CD14-positive monocyte (primary cell): ENCODE measurements at regions not wholly inside any gene's neighbourhood (a gene's known extent, or its start where the extent isn't known, plus 50 kb on each side); places are given as distances from the start of the nearest gene placed in this dataset.

Experiments
- DNase-seq, 3 donors: peaks; one replicate each; pipeline ENCODE4 v3.0.0-alpha.2; 2011 to 2022
- H2AFZ ChIP-seq: 2 replicates; pipeline ENCODE4 v1.6.0; 2012; ENCODE audit warnings: mild to moderate bottlenecking, low read depth, low read length, inconsistent platforms; ENCODE audit not compliant: insufficient read depth, poor library complexity, severe bottlenecking
- H3K27ac ChIP-seq, 2 donors: 1 replicate in 1 of 2; 2 replicates in 1 of 2; pipeline ENCODE4 v1.5.1; 2012 to 2013; ENCODE audit warnings: low read length in 2 of 2, control low read depth in 1 of 2, inconsistent platforms in 1 of 2, low read depth in 1 of 2, mild to moderate bottlenecking in 1 of 2
- H3K27me3 ChIP-seq, 2 donors: one replicate each; pipeline versions ENCODE4 v1.6.0 to v1.6.1; 2011 to 2013; ENCODE audit warnings: low read length in 2 of 2; ENCODE audit not compliant: control insufficient read depth in 2 of 2, insufficient read depth in 2 of 2
- H3K36me3 ChIP-seq, 2 donors: replicated peaks in 1 of 2; 1 replicate in 1 of 2; 2 replicates in 1 of 2; pipeline versions ENCODE4 v1.5.1 to v1.6.1; 2012 to 2013; ENCODE audit warnings: low read length in 2 of 2, control low read depth in 1 of 2, inconsistent platforms in 1 of 2, mild to moderate bottlenecking in 1 of 2; ENCODE audit not compliant: insufficient read depth in 2 of 2, control insufficient read depth in 1 of 2
- H3K4me1 ChIP-seq, 2 donors: 1 replicate in 1 of 2; 2 replicates in 1 of 2; pipeline versions ENCODE4 v1.5.1 to v1.6.1; 2012 to 2013; ENCODE audit warnings: low read length in 2 of 2, control low read depth in 1 of 2, inconsistent platforms in 1 of 2, mild to moderate bottlenecking in 1 of 2, moderate library complexity in 1 of 2; ENCODE audit not compliant: insufficient read depth in 2 of 2, control insufficient read depth in 1 of 2
- H3K4me2 ChIP-seq: replicated peaks from 2 replicates; pipeline ENCODE3; 2012; ENCODE audit warnings: low read length, moderate library complexity, mild to moderate bottlenecking; ENCODE audit not compliant: poor library complexity, severe bottlenecking; ENCODE audit errors: extremely low read depth
- H3K4me3 ChIP-seq, 3 experiments: fragments of 200-600 bp in 1 of 3; sonication (generic) in 1 of 3; replicated peaks in 1 of 3; 1 replicate in 2 of 3; 2 replicates in 1 of 3; pipeline ENCODE4 v1.5.1; 2011 to 2013; ENCODE audit warnings: low read length in 3 of 3, mild to moderate bottlenecking in 3 of 3, control low read depth in 2 of 3, low read depth in 2 of 3, inconsistent platforms in 1 of 3, moderate library complexity in 1 of 3
- H3K79me2 ChIP-seq: 2 replicates; pipeline ENCODE4 v1.6.0; 2012; ENCODE audit warnings: mild to moderate bottlenecking, control low read depth, inconsistent platforms, low read length, moderate library complexity; ENCODE audit not compliant: insufficient read depth
- H3K9ac ChIP-seq: 2 replicates; pipeline ENCODE4 v1.6.0; 2017; ENCODE audit warnings: low read length, mild to moderate bottlenecking; ENCODE audit not compliant: insufficient read depth, poor library complexity, severe bottlenecking
- H3K9me3 ChIP-seq, 2 donors: replicated peaks in 1 of 2; 1 replicate in 1 of 2; 2 replicates in 1 of 2; pipeline versions ENCODE4 v1.5.1 to v1.6.1; 2012 to 2013; ENCODE audit warnings: low read length in 2 of 2, control low read depth in 1 of 2; ENCODE audit not compliant: control insufficient read depth in 1 of 2, insufficient read depth in 1 of 2
- H4K20me1 ChIP-seq: 2 replicates; pipeline ENCODE4 v1.6.0; 2012; ENCODE audit warnings: mild to moderate bottlenecking, low read length, control low read depth, moderate library complexity; ENCODE audit not compliant: insufficient read depth
- H3K27ac Mint-ChIP-seq, 7 donors: one replicate each; pipeline ENCODE4 v1.8.0; 2020; ENCODE audit warnings: mild to moderate bottlenecking in 7 of 7, mixed read lengths in 7 of 7, moderate library complexity in 6 of 7, inconsistent platforms in 2 of 7
- H3K27me3 Mint-ChIP-seq, 3 donors: one replicate each; pipeline ENCODE4 v1.8.0; 2021 to 2022; ENCODE audit warnings: low read depth in 3 of 3, mild to moderate bottlenecking in 3 of 3, mixed read lengths in 3 of 3, moderate library complexity in 3 of 3, inconsistent platforms in 1 of 3
- H3K36me3 Mint-ChIP-seq, 2 donors: one replicate each; pipeline ENCODE4 v1.8.0; 2020; ENCODE audit warnings: mixed read lengths in 2 of 2, inconsistent platforms in 1 of 2, mild to moderate bottlenecking in 1 of 2
- H3K4me1 Mint-ChIP-seq: one replicate; pipeline ENCODE4 v1.8.0; 2020; ENCODE audit warnings: mild to moderate bottlenecking, mixed read lengths
- H3K4me3 Mint-ChIP-seq, 2 donors: one replicate each; pipeline ENCODE4 v1.8.0; 2020; ENCODE audit warnings: mild to moderate bottlenecking in 2 of 2, mixed read lengths in 2 of 2, moderate library complexity in 1 of 2
- H3K9me3 Mint-ChIP-seq, 7 donors: one replicate each; pipeline ENCODE4 v1.8.0; 2020 to 2022; ENCODE audit warnings: mixed read lengths in 7 of 7, mild to moderate bottlenecking in 6 of 7, moderate library complexity in 6 of 7, inconsistent platforms in 2 of 7
- CTCF ChIP-seq: fragments of 200-600 bp; IDR thresholded peaks from one replicate; pipeline ENCODE4 v1.8.0; 2022; ENCODE audit warnings: antibody characterized with exemption, mild to moderate bottlenecking
- WGBS: methylation state at CpG from one replicate; pipeline ENCODE4 v1.1.5; 2013; ENCODE audit warnings: missing lambda C conversion rate; ENCODE audit not compliant: insufficient coverage; 5-methylcytosine and 5-hydroxymethylcytosine counted together
- intact Hi-C, 2 donors: fragments of 100-400 bp; cut with micrococcal nuclease; formaldehyde crosslinking; loops; one replicate each; pipeline versions ENCODE4 v1.15.0 to v1.15.1; 2023

GRCh38 chr5:105639068-105639467, 2031.7 kb downstream of the EFNA5 start:
- no peak for DNase-seq
- TF ChIP-seq CTCF: no peak
- no peaks in the 10 kb centered on the region for H3K4me1 ChIP-seq
- peaks cover 12 to 17% of the 10 kb centered on the region in 2 donors for H3K9me3 ChIP-seq
- H3K27me3 Mint-ChIP-seq: no peaks in the 10 kb centered on the region
- H3K4me2 ChIP-seq: no peak overlapping the region
- H3K36me3 ChIP-seq: no peaks in the 10 kb centered on the region
- no peak overlapping the region for H3K4me3 Mint-ChIP-seq
- no peaks in the 10 kb centered on the region for H3K27me3 ChIP-seq
- intact Hi-C loops: no loop called here
- H4K20me1 ChIP-seq: no peaks in the 10 kb centered on the region
- H3K27ac ChIP-seq: no peak overlapping the region
- WGBS: 89% methylated on average over 8 of the region's 9 CpGs
- H3K9me3 Mint-ChIP-seq: peaks cover 3 to 18% (median 5%) of the 10 kb centered on the region in 7 donors
- H2AFZ ChIP-seq: no peak overlapping the region
- no peaks in the 10 kb centered on the region for H3K36me3 Mint-ChIP-seq
- no peak overlapping the region for H3K4me3 ChIP-seq
- no peak overlapping the region for H3K27ac Mint-ChIP-seq
- H3K9ac ChIP-seq: no peak overlapping the region
- H3K4me1 Mint-ChIP-seq: no peaks in the 10 kb centered on the region
- no peaks in the 10 kb centered on the region for H3K79me2 ChIP-seq

- Histone ChIP-seq H3K36me3 (no peaks in the 10 kb centered on the region), H4K20me1 (no peaks in the 10 kb centered on the region), H3K27ac (no peak overlapping the region), H3K4me2 (no peak overlapping the region), H3K4me1 (no peaks in the 10 kb centered on the region), H3K9me3 (peaks cover 12 to 17% of the 10 kb centered on the region in 2 donors), H3K4me3 (no peak overlapping the region), H3K9ac (no peak overlapping the region), H3K27me3 (no peaks in the 10 kb centered on the region), H3K79me2 (no peaks in the 10 kb centered on the region), H2AFZ (no peak overlapping the region)
- no peaks in the 10 kb centered on the region for H3K27me3 Mint-ChIP-seq
- H3K36me3 Mint-ChIP-seq: no peaks in the 10 kb centered on the region
- DNase-seq: no peak
- TF ChIP-seq CTCF: no peak
- intact Hi-C loops: no loop called here
- no peak overlapping the region for H3K27ac Mint-ChIP-seq
- H3K4me3 Mint-ChIP-seq: no peak overlapping the region
- no CpG with 5 or more reads among the region's 2 CpGs for WGBS
- H3K9me3 Mint-ChIP-seq: peaks cover 3 to 18% (median 5%) of the 10 kb centered on the region in 7 donors
- H3K4me1 Mint-ChIP-seq: no peaks in the 10 kb centered on the region
Measured at GRCh38 chr5:105638437-105638836, 2032.3 kb downstream of the EFNA5 start.
